ENCODE measurements at regions not wholly inside any gene's neighbourhood (a gene's known extent, or its start where the extent isn't known, plus 50 kb on each side); places are given as distances from the start of the nearest gene placed in this dataset.

DNA sequence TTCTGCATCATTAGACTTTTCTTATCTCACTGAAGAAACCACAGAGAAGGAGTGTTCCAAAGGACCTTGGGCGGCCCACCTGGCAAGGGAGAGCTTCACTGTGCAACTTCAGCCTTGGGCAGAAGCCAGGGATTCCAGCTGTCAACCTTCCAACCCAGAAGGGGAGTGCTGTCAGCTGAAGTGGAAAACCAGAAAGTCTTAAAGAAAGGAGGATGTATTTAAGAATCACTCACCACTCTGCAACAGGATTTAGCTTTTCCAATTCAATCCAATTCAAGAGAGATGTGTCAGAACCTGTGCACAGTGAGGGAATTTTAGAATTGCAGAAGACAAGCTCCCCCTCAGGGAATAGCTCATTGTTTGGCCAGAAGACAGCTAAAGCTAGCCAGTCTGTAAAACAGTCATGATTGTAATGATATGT, 553.7 kb downstream of the CD83 start:
- TF ChIP-seq POLR2A (IDR thresholded peaks at IDR 0.05), result no peak
- no peak for TF ChIP-seq POLR2AphosphoS5 (IDR thresholded peaks at IDR 0.05)
- TF ChIP-seq, protein P1, sequence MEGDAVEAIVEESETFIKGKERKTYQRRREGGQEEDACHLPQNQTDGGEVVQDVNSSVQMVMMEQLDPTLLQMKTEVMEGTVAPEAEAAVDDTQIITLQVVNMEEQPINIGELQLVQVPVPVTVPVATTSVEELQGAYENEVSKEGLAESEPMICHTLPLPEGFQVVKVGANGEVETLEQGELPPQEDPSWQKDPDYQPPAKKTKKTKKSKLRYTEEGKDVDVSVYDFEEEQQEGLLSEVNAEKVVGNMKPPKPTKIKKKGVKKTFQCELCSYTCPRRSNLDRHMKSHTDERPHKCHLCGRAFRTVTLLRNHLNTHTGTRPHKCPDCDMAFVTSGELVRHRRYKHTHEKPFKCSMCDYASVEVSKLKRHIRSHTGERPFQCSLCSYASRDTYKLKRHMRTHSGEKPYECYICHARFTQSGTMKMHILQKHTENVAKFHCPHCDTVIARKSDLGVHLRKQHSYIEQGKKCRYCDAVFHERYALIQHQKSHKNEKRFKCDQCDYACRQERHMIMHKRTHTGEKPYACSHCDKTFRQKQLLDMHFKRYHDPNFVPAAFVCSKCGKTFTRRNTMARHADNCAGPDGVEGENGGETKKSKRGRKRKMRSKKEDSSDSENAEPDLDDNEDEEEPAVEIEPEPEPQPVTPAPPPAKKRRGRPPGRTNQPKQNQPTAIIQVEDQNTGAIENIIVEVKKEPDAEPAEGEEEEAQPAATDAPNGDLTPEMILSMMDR (IDR thresholded peaks at IDR 0.05), result no peak
- TF ChIP-seq EP300 (IDR thresholded peaks at IDR 0.05), result no peak

All from upper lobe of left lung (tissue), 4 donors.